ENCODE measurements at regions not wholly inside any gene's neighbourhood (a gene's known extent, or its start where the extent isn't known, plus 50 kb on each side); places are given as distances from the start of the nearest gene placed in this dataset.

DNA sequence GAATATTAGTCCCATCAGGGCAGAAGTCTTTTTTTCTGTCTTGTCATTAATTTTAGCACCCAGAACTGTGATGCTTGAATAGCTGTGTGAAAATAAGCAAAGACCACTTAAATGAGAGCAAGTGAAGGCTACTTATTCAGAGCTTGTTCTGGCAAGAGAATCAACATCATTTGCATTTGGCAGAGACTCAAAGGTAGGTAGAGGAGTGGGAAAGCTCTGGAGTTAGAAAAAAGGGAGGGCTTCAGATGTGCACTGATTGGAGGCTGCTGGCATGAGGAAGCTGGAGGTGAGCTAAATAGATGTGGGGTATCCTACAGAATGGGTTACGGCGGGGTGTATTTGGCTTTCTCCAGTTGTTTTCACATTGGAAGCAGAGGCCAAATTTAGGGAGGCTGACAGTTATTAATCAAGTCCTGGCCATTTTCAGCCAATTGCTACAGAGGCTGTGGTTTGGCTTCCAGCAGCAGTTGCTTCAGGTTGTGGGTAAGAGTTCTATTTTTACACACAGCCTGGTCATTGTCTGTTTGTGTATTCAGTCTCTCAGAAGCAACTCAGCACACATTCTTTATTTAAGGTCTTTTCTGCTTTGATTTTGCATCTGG is 254.3 kb downstream of the BTBD3 start:
- H3K9me3 ChIP-seq (ENCODE audit: low read depth): no peaks in the 10 kb centered on the region
- Mint-ChIP-seq H3K27me3 (ENCODE audit: insufficient read depth, low read depth) (no peaks in the 10 kb centered on the region), H3K4me1 (no peaks in the 10 kb centered on the region), H3K27ac (no peak overlapping the region), H3K9me3 (peaks cover 16% of the 10 kb centered on the region), H3K36me3 (no peaks in the 10 kb centered on the region), H3K4me3 (no peak overlapping the region)
- H4K20me1 ChIP-seq (ENCODE audit: low read depth): no peaks in the 10 kb centered on the region
- H3K9ac ChIP-seq: no peak overlapping the region
- H3K4me3 ChIP-seq: no peak overlapping the region
- H3K4me1 ChIP-seq: no peaks in the 10 kb centered on the region
- H3F3A ChIP-seq (ENCODE audit: low read depth): no peaks in the 10 kb centered on the region
- H3K4me2 ChIP-seq: no peak overlapping the region
- H3K79me2 ChIP-seq (ENCODE audit: low read depth): no peaks in the 10 kb centered on the region
- no peaks in the 10 kb centered on the region for H3K27me3 ChIP-seq
- DNase-seq (ENCODE audit: low spot score): no peak
- no peak for TF ChIP-seq EZH2 (IDR thresholded peaks at IDR 0.05)
- TF ChIP-seq, protein P1, sequence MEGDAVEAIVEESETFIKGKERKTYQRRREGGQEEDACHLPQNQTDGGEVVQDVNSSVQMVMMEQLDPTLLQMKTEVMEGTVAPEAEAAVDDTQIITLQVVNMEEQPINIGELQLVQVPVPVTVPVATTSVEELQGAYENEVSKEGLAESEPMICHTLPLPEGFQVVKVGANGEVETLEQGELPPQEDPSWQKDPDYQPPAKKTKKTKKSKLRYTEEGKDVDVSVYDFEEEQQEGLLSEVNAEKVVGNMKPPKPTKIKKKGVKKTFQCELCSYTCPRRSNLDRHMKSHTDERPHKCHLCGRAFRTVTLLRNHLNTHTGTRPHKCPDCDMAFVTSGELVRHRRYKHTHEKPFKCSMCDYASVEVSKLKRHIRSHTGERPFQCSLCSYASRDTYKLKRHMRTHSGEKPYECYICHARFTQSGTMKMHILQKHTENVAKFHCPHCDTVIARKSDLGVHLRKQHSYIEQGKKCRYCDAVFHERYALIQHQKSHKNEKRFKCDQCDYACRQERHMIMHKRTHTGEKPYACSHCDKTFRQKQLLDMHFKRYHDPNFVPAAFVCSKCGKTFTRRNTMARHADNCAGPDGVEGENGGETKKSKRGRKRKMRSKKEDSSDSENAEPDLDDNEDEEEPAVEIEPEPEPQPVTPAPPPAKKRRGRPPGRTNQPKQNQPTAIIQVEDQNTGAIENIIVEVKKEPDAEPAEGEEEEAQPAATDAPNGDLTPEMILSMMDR (IDR thresholded peaks at IDR 0.05): no peak
- no peak for TF ChIP-seq EZH2phosphoT487 (IDR thresholded peaks at IDR 0.05)
- no peak overlapping the region for H2AFZ ChIP-seq (replicated peaks)
- H3K27ac ChIP-seq: no peak overlapping the region
- no peaks in the 10 kb centered on the region for H3K36me3 ChIP-seq

DNA sequence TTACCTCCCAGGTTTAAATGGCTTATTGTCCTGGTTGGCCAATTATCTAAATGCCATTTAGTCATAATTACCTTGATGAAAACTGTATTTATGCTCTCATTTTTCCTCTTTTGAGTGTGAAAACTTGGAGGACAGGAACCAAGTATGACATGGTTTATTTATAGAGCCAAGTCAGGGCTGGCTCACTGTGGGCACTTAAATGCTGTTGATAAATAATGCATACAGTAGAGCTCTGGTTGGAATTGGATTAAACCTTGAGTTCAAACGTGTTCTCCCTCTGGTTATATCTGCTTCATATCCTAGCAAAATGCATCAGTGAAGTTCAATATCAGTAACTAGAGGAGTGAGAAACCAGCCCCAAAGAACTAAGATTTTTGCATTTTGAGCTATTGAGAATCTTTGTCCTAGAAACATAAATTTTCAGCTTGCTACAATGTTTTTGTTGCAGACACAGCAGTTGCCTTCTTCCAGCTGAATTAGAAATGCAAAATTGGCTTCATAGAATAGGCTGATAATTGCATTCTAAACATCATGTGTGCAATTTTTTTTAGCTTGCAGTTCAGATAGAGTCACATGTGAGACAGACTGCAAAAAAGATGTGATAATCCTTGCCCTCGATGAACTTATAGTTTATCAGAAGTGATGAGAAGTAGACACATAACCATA is 255.8 kb downstream of the BTBD3 start:
- no peak for DNase-seq (ENCODE audit: low spot score)
- TF ChIP-seq, protein P1 (IDR thresholded peaks at IDR 0.05): no peak
- no peak for TF ChIP-seq EZH2 (IDR thresholded peaks at IDR 0.05)
- Histone ChIP-seq H2AFZ (replicated peaks) (no peak overlapping the region), H3K4me1 (no peaks in the 10 kb centered on the region), H3K9me3 (ENCODE audit: low read depth) (no peaks in the 10 kb centered on the region), H3K4me3 (no peak overlapping the region), H3K27ac (no peak overlapping the region), H3K4me2 (no peak overlapping the region), H3K36me3 (no peaks in the 10 kb centered on the region), H4K20me1 (ENCODE audit: low read depth) (no peaks in the 10 kb centered on the region), H3K9ac (no peak overlapping the region), H3F3A (ENCODE audit: low read depth) (no peaks in the 10 kb centered on the region), H3K79me2 (ENCODE audit: low read depth) (no peaks in the 10 kb centered on the region), H3K27me3 (no peaks in the 10 kb centered on the region)
- Mint-ChIP-seq H3K4me3 (no peak overlapping the region), H3K9me3 (peaks cover 7% of the 10 kb centered on the region), H3K4me1 (no peaks in the 10 kb centered on the region), H3K36me3 (no peaks in the 10 kb centered on the region), H3K27ac (no peak overlapping the region), H3K27me3 (ENCODE audit: insufficient read depth, low read depth) (peaks cover 2% of the 10 kb centered on the region)

DNA sequence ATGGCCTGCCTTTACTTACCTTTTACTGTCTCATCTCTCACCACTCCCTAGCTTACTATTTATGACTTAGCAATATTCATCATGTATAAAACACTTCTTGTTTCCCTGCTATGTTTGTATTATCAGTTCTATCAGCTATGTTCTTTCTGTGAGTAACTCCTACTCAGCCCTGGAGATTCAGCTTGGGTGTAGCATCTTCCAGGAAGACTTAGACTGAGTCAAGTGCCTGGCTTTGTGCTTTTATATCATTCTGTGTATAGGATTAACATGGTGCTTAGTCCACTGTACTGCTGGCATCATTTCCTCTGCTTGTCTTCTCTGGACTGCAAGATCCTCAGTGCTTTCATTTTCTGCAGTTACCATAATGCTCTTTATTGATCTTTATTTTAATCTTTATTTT is 257.8 kb downstream of the BTBD3 start:
- Histone ChIP-seq H3K9me3 (ENCODE audit: low read depth) (no peaks in the 10 kb centered on the region), H4K20me1 (ENCODE audit: low read depth) (no peaks in the 10 kb centered on the region), H3F3A (ENCODE audit: low read depth) (no peaks in the 10 kb centered on the region), H3K9ac (no peak overlapping the region), H3K4me2 (no peak overlapping the region), H3K4me1 (no peaks in the 10 kb centered on the region), H2AFZ (replicated peaks) (no peak overlapping the region), H3K27ac (no peak overlapping the region), H3K4me3 (no peak overlapping the region), H3K36me3 (no peaks in the 10 kb centered on the region), H3K79me2 (ENCODE audit: low read depth) (no peaks in the 10 kb centered on the region), H3K27me3 (no peaks in the 10 kb centered on the region)
- no peak for DNase-seq (ENCODE audit: low spot score)
- no peaks in the 10 kb centered on the region for H3K4me1 Mint-ChIP-seq
- H3K4me3 Mint-ChIP-seq: no peak overlapping the region
- H3K27ac Mint-ChIP-seq: no peak overlapping the region
- H3K36me3 Mint-ChIP-seq: no peaks in the 10 kb centered on the region
- no peaks in the 10 kb centered on the region for H3K9me3 Mint-ChIP-seq
- TF ChIP-seq EZH2phosphoT487 (IDR thresholded peaks at IDR 0.05) (no peak), EZH2 (IDR thresholded peaks at IDR 0.05) (no peak)
- TF ChIP-seq, protein P1 (IDR thresholded peaks at IDR 0.05): no peak
- peaks cover 2% of the 10 kb centered on the region for H3K27me3 Mint-ChIP-seq (ENCODE audit: insufficient read depth, low read depth)
